Calu3 (cell line): ENCODE measurements at regions not wholly inside any gene's neighbourhood (a gene's known extent, or its start where the extent isn't known, plus 50 kb on each side); places are given as distances from the start of the nearest gene placed in this dataset.

Source experiments
- BruUV-seq: library from RNA; stranded (reverse); fragments of 400-500 nt; replicated peaks from 2 replicates; lab custom pipeline; 2021; lab: Mats Ljungman, UMichigan
- CTCF ChIA-PET: fragments of 300-600 bp; sonication (Branson Sonifier 250); formaldehyde crosslinking; loops from one replicate; lab custom pipeline; 2022; ENCODE audit warnings: antibody characterized with exemption; lab: Charles Lee
- DNase-seq: peaks from one replicate; pipeline ENCODE4 v3.0.0; 2022
- H3K27ac Mint-ChIP-seq: one replicate; pipeline ENCODE4 v1.8.0; 2022; ENCODE audit warnings: mixed read lengths; ENCODE audit not compliant: unreplicated experiment
- H3K27me3 Mint-ChIP-seq: one replicate; pipeline ENCODE4 v1.8.0; 2022; ENCODE audit warnings: mixed read lengths; ENCODE audit not compliant: unreplicated experiment
- H3K36me3 Mint-ChIP-seq: one replicate; pipeline ENCODE4 v1.8.0; 2022; ENCODE audit warnings: mild to moderate bottlenecking, moderate library complexity, mixed read lengths; ENCODE audit not compliant: insufficient read depth, unreplicated experiment
- H3K4me1 Mint-ChIP-seq: one replicate; pipeline ENCODE4 v1.8.0; 2022; ENCODE audit warnings: mild to moderate bottlenecking, low read depth, mixed read lengths; ENCODE audit not compliant: unreplicated experiment
- H3K4me3 Mint-ChIP-seq: one replicate; pipeline ENCODE4 v1.8.0; 2022; ENCODE audit warnings: mild to moderate bottlenecking, low read depth, moderate library complexity, mixed read lengths; ENCODE audit not compliant: unreplicated experiment
- H3K9me3 Mint-ChIP-seq: one replicate; pipeline ENCODE4 v1.8.0; 2022; ENCODE audit warnings: low read depth, mixed read lengths; ENCODE audit not compliant: unreplicated experiment
- intact Hi-C: fragments of 100-400 bp; cut with micrococcal nuclease; formaldehyde crosslinking; loops from one replicate; pipeline ENCODE4 v1.10.0; 2022; ENCODE audit not compliant: unreplicated experiment
- TF ChIP-seq, protein P1 (sequence below): fragments of 200-600 bp; IDR thresholded peaks from one replicate; pipeline ENCODE4 v1.8.0; 2022; ENCODE audit warnings: antibody characterized with exemption; ENCODE audit not compliant: unreplicated experiment

- peaks cover 12% of the 10 kb centered on the region for H3K4me1 Mint-ChIP-seq
- BruUV-seq: no TSS peak
- CTCF ChIA-PET: interaction anchor here (0.6 kb wide), 1 partner anchor 14 kb away, joined by 5 read pairs; no protein-coding TSS in a partner anchor
- H3K27ac Mint-ChIP-seq: no peak overlapping the region
- no peak for DNase-seq
- no peak overlapping the region for H3K4me3 Mint-ChIP-seq
- peaks cover 8% of the 10 kb centered on the region for H3K36me3 Mint-ChIP-seq
- TF ChIP-seq, protein P1, sequence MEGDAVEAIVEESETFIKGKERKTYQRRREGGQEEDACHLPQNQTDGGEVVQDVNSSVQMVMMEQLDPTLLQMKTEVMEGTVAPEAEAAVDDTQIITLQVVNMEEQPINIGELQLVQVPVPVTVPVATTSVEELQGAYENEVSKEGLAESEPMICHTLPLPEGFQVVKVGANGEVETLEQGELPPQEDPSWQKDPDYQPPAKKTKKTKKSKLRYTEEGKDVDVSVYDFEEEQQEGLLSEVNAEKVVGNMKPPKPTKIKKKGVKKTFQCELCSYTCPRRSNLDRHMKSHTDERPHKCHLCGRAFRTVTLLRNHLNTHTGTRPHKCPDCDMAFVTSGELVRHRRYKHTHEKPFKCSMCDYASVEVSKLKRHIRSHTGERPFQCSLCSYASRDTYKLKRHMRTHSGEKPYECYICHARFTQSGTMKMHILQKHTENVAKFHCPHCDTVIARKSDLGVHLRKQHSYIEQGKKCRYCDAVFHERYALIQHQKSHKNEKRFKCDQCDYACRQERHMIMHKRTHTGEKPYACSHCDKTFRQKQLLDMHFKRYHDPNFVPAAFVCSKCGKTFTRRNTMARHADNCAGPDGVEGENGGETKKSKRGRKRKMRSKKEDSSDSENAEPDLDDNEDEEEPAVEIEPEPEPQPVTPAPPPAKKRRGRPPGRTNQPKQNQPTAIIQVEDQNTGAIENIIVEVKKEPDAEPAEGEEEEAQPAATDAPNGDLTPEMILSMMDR: no peak
- H3K9me3 Mint-ChIP-seq: peaks cover 4% of the 10 kb centered on the region
- intact Hi-C loops: no loop called here
- H3K27me3 Mint-ChIP-seq: no peaks in the 10 kb centered on the region
Observed at GRCh38 chr7:118082506-118082905, 101.5 kb upstream of the LSM8 start.

GRCh38 chr7:118085000-118085399 is 99.0 kb upstream of the LSM8 start:
- no peak overlapping the region for H3K4me3 Mint-ChIP-seq
- TF ChIP-seq, protein P1: no peak
- no peak for DNase-seq
- H3K36me3 Mint-ChIP-seq: peaks cover 8% of the 10 kb centered on the region
- peaks cover 12% of the 10 kb centered on the region for H3K4me1 Mint-ChIP-seq
- CTCF ChIA-PET: interaction anchor here (0.6 kb wide), 1 partner anchor 40 kb away, joined by 6 read pairs; no protein-coding TSS in a partner anchor
- H3K27ac Mint-ChIP-seq: no peak overlapping the region
- intact Hi-C loops: no loop called here
- H3K9me3 Mint-ChIP-seq: peaks cover 4% of the 10 kb centered on the region
- no peaks in the 10 kb centered on the region for H3K27me3 Mint-ChIP-seq
- no TSS peak for BruUV-seq

GRCh38 chr7:118087126-118087525 is 96.8 kb upstream of the LSM8 start:
- H3K4me3 Mint-ChIP-seq: no peak overlapping the region
- H3K27ac Mint-ChIP-seq: no peak overlapping the region
- intact Hi-C loops: no loop called here
- TF ChIP-seq, protein P1: no peak
- DNase-seq: no peak
- H3K4me1 Mint-ChIP-seq: no peaks in the 10 kb centered on the region
- CTCF ChIA-PET: no interaction called here
- no TSS peak for BruUV-seq
- H3K36me3 Mint-ChIP-seq: no peaks in the 10 kb centered on the region
- H3K9me3 Mint-ChIP-seq: no peaks in the 10 kb centered on the region
- no peaks in the 10 kb centered on the region for H3K27me3 Mint-ChIP-seq

DNA sequence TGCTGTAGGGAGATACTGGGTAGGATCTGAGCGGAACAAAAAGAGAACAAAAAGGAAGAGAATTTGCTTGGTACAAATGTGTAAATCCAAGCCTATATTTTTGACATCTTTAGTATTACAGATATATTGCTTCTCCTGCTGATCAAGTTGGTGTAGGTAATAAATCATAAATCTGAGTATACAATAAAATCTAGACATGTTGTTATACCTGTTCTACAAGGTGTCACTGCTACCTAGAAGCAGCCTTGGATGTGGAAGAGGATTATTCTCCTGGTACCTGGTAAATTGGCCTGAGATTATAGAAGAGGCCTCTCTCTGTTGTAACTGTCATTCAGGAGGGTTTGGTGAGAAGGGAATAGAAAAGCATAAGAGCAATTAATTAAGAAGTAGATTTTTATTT is 89.9 kb upstream of the LSM8 start:
- BruUV-seq: no TSS peak
- no peaks in the 10 kb centered on the region for H3K36me3 Mint-ChIP-seq
- no peaks in the 10 kb centered on the region for H3K27me3 Mint-ChIP-seq
- no peak for DNase-seq
- H3K9me3 Mint-ChIP-seq: no peaks in the 10 kb centered on the region
- CTCF ChIA-PET: no interaction called here
- H3K4me1 Mint-ChIP-seq: peaks cover 10% of the 10 kb centered on the region
- intact Hi-C loops: no loop called here
- TF ChIP-seq, protein P1: no peak
- H3K4me3 Mint-ChIP-seq: no peak overlapping the region
- no peak overlapping the region for H3K27ac Mint-ChIP-seq
